Right kidney (tissue), 1 donor: ENCODE measurements at regions not wholly inside any gene's neighbourhood (a gene's known extent, or its start where the extent isn't known, plus 50 kb on each side); places are given as distances from the start of the nearest gene placed in this dataset.
"Not testable (repeated sequence)": the region's sequence is repeated elsewhere in the genome, so short reads cannot be mapped to it uniquely, and the experiment has no call there.

Experiments
- DNase-seq: peaks from one replicate; pipeline ENCODE4 v3.0.0-alpha.2; 2016

DNA sequence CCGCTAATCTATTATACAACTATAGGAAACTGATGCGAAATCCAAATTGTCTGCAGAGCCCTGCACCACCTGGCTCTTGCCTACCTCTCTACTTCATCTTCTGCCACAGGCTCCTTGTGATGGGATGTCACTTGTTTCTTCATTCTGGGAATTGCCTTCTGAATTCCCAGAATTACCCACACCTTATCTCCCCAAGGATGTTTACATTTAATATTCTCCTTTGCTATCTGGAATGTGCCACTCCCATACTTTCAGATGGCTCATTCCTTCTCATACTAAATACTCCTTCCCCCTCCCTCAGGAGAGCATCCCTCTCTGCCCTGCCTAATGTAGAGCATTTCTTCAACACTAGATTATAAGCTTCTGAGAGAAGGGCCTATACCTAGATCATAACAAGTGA, 573.1 kb downstream of the GALC start:
- no peak for DNase-seq

DNA sequence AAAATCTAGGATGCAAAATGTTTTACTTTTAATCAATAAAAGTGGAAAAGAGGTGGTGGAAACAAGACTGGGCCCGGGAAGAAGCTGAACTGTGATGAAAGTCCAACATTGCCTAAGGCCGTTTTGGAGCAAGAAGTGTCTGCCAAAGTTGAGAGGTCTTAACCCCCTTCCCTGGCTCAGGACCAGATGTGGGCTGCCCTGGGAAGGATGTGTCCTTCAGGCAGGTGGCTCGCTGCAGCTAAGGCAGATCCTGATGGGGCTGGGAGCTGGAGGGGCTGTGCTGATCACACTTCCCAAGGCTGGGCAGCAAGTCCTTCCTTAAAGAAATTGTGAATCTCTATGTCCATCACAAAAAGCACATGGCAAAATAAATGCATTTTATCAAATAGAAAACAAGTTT, 581.6 kb downstream of the GALC start:
- no peak for DNase-seq

DNA sequence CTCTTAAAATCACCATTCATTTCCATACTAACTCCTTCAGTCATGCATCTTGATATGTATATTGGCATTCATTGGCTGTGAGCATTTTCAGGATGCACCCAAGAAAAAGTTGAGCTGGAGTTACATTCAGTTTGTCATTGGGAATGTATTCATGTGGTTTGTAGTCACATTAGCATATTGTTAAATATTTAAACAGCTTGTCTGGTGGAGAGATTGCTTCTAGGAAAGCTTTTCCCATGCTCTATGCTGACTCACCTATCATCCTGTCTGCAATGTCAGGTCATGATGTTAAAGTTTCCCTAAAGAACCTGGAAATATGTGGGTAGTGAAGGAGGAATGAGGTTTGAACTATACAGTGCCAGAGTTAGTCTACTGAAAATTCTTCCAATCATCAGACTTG, 583.6 kb downstream of the GALC start:
- DNase-seq, result no peak

DNA sequence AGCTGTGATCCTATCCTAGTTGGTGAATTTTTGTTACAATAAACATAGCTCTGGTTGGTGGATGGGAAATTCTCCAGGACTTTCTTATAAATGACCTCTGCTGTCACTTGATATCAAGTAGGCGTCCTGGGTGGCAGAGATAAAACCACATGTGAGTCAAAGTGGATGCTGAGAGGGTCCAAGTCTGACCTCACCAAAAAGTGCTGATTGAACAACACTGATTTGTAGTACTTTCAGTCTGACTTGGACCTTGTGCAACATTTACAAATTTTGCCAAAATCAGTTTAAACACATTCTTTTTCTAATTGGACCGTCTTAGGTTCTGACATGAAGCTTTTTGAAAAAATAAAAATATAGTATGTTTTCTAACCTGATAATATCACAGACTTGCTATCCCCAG, 585.6 kb downstream of the GALC start:
- DNase-seq, result no peak

DNA sequence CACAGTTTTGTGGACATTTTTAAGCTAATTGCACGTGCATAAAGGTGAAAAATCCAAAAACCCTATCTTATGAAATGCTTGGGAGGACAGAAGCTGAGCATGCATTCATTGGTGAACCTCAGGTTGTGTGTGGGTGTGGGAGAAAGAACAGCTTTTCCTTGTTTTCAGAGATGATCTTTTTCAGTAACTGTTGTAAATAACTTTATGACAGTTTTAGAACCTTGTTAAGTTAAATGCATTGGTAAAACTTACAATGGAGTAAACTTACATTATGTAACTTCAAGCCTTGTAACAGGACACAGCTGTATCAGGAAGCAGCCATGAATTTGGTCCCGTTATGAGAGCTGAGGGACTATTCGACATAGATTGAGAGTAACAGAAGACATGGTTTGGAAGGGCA, 587.4 kb downstream of the GALC start:
- DNase-seq, result no peak

DNA sequence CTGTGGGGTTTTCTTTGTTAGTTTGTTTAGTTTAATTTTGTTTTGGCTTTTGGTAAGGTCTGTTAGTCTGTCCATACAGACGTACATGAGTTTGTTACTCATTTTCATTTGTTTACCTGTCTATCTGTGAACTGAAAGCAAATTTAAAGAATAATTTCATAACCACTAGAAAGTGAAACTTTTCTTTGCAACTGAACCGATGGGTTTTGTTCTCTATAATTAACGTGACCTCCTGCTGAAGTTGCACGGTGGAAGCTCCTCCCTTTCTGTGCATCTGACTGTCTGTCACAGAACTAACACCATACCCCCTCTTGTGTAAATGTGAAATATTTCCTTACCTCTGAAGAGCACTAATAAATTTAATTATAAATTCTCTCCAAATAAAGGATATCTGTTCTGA, 595.5 kb downstream of the GALC start:
- DNase-seq, result no peak

DNA sequence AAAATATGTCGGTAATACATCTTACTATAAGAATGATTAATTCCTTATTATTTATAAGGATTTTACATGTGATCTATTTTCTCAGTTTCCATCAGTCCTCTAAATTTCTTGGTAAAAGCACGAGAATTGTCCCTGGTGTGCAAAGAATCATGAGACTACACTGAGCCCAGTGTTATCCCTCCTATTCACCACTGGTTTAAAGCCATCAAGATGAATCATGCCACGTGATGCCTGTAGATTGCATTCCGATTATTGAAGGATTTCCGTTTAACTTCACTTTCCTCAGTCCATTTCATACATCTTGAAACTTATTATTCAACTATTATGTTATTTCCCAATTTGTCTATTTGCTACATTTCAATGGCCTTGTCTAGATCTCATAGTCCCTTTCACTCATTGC, 601.9 kb downstream of the GALC start:
- no peak for DNase-seq

DNA sequence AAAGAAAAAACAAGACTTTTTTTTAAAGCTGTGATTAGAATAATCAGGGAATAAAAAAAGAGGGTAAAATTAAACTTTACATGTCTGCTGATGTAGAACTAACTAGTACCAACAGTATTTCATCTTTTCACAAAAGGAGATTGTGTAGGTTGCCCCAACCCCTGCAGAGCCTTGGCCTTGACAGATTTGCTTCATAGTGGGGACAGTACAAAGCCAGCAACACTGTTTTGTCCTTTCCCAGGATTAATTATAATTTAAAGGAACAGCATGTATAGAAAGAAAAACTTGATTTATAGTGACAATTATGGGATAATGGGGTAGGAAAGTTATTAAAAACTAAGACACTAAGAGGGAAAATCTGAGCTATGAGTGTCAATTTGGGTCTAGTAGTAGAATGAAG, 604.0 kb downstream of the GALC start:
- DNase-seq, result no peak

DNA sequence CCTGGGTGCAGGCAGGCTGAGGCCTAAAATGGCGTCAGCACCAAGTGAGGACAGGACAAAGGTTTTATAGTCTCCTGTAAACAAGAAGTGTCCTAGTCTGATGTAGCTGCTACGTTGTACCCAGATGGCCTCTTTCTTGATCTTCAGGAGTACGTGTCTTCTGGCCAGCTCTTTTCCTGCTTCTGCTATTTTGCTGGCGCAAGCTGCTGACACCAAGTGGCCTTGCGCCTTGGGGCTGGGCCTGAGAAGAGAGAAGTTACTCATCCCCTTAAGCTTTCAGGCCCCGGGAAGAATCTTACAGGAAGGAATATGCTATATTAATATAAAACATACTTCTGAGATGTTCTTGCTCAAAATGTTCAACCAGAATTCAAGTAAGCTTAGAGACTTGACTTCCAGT, 605.2 kb downstream of the GALC start:
- DNase-seq, result no peak

DNA sequence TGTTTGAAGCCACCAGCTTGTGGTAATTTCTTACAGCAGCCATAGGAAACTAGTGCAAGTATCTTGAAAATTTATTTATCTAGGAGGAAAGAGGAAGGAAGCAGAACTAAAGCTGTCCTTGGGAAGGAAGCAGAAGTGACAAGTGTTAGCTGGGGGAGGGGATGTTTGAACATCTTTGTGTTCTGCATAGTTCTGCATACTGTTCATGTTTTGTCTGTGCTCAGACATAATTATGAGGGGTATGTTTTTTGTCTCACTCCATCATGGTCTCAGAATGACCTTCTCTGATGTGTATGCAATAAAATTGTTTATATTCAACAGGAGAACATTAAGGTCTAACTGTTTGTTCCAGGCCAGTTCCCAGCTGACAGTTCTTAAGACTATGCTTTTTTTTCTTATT, 606.5 kb downstream of the GALC start:
- DNase-seq, result no peak

DNA sequence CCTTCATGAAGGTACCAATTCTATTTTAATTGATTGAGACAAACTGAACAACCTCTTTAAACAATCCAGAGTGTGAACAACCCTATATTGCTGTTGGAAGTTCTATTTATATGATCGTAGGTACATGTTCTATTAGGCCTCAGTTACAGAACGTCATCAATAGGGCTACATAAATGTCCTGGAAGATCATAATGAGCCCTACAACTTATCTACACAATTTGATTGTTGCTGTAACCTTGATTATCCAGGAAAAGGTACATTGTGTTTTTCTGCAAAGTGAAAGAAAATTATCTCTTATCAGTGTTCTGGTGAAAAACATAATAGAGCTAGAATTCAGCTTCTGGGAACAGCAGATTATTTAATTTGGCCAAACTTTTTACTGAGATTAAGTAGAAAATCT, 612.9 kb downstream of the GALC start:
- DNase-seq, result no peak

DNA sequence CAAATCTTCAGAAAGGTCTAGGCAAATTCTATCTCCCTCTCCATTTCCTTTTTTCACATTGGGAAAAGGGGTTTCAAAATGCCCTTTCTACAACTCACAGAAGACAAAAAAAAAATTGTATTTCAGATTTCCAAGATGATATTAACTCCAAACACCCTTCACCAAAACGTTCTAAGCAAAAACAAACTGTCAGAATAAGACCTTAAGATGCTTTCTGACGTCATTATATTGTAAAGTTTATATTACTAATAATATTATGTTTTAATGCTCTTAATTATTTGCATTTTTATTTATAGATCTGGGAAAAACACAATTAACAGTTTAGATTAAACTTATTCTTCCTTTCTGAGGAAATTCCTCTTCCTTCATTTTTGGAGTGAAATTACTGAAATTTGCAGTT, 624.2 kb downstream of the GALC start:
- DNase-seq, result no peak

DNA sequence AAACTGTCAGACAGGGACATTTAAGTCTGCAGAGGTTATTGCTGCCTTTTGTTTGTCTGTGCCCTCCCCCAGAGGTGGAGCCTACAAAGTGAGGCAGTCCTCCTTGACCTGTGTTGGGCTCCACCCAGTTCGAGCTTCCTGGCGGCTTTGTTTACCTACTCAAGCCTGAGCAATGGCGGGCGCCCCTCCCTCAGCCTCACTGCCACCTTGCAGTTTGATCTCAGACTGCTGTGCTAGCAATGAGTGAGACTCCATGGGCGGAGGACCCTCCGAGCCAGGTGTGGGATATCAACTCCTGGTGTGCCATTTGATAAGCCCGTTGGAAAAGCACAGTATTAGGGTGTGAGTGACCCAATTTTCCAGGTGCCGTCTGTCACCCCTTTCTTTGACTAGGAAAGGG, 632.7 kb downstream of the GALC start:
- DNase-seq, result not testable (repeated sequence)

DNA sequence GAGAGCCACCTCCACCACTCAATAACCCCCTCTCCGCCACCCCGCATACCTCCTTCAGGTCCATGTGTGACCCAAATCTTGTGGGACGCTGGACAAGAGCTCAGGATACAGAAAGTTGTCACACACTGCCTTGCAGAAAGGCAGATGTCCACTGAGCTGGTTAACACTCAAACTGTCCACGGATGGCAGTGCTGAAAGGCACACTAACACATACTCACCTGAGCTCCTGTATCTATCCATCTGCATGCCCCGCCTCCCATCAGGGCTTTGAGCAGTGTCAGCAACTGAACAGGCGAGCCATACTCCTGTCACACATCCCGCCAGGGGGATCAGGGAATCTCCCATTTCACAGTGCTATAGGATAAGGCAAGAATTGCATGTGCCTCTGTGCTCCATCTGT, 642.0 kb downstream of the GALC start:
- no peak for DNase-seq

DNA sequence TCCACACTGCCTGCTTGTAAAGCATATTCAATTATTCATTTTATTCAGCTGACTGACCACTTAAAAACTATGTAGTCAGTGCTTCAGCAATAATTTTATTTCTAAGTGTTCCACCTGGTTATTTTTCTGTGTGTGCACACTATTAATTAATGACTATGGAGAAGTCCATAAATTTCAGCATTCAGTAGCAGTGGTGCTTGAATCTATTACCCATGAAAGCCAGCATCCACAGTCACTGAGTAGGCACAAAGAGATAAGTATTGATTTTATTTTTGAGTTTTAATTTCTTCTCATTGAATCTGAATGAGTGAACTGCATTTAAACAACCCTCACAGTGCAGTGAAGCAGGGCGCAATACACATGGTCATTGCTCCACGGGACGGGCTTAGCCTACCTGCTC, 643.1 kb downstream of the GALC start:
- DNase-seq, result no peak

DNA sequence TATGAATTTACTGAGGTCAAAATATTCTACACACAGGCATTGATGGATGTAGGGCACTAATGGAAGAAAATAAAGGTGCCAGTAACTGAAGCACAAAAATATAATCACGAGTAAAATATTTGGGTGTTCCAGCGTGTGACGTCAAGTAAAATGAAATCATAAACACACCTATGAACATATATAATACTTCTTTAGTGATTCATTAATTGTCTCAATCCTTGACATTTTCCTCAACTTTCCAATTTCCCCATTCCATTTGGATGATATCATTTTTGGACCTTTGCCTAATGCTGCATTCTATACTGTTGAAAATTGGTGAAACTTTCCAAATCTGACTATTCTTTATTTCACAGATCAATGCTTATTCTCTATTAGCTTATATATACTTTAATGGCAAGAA, 649.3 kb downstream of the GALC start:
- DNase-seq, result no peak

DNA sequence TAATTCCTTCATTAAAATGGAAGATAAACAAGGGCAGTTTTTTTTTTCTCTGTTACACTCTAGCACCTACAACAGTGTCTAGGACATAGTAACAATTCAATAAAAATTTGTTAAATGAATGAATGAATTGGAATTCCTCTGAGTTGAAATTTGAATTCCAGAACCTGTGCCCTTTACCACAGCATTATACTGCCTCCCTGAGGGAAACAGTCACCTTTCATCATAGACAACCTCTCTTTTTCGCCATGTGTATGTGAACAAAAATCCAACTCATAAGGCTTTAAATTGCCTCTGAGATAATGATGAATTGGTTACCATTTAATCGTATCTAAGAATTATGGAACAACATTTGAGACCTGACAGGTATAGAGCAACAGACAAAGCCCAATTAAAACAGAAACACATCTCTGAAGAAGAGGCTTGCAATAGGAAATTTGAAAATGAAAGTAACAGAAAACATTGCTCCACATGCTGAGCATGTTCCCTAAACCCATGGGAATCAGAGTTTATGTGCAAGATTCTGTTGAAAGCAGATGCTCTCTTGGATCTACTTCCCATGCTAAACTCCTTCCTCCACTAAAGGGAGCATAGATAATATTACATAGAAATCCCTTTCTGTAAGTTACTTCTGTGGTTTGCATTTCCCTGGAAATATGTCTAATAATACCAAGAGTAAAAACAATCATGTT, 657.8 kb downstream of the GALC start:
- DNase-seq, result no peak

DNA sequence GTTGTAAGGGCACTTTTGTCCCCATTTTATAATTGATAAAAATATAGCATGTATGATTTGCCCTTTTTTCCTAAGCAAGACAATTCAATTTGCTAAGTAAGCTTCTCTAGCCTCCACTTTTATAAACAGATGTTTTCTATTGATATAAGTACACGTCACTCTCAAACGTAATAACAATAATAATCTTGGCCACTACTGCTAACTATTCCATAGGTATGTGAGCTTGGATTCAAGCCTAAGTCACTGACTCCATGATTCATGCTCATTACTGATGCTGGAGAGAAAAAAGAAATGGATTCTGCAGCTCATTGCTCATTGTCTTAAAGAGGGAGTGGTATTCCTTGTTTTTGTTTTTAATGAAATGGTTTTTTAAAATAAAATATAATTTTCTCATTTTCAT, 661.0 kb downstream of the GALC start:
- DNase-seq, result no peak

DNA sequence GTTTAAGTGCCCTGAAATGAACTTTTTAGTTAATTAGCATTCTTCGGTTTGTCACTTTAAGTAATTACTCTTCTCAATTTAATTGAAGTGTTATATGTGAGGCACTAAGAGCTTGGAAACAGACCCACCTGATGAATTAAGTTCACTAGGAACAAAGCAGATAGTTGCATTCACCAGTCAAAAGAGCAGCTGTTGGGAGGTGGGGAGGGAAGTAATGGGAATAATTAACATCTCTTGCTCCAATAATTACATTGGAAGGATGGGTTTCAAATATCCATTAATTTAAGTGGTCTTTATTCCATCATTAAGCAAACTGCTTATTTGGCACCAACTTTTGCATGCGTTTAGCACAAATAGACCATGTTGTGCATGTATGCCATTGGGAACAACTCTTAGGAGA, 667.2 kb downstream of the GALC start:
- DNase-seq, result no peak

DNA sequence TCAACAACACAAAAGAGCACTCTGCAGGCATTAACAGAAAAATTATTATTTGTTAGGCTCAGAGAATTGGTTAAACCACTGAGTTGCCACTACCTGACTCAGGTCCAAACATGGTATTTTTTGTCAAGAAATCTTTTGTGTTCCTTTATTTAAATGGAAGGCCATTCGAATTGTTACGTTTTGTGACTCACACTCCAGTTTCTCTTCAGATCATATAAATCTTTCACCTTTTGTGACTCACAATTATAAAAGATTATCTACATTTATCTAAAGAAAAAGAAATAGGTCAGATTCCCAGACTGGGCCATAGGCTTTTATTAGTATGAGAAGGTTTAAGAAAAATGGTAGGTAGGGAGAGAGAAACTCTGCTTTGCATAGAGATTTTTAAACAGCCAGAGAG, 669.8 kb downstream of the GALC start:
- DNase-seq, result no peak

DNA sequence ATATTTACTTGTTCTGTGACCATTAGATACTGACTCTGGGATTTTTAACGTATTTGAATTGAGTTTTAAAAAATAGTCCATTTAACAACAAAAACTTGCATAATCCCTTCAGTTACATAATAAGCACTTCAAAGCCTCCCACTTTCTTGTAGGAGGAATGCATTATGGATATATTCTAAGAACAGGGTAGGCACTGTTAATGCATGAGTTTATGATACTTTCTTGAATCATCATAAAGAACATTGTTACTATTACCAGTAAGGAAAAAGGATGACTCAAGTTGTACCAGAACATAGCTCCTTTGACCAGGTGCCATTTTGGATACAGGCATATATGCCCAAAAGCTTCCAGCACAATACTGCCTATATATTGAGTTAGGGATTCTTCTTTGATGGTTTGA, 671.4 kb downstream of the GALC start:
- no peak for DNase-seq

DNA sequence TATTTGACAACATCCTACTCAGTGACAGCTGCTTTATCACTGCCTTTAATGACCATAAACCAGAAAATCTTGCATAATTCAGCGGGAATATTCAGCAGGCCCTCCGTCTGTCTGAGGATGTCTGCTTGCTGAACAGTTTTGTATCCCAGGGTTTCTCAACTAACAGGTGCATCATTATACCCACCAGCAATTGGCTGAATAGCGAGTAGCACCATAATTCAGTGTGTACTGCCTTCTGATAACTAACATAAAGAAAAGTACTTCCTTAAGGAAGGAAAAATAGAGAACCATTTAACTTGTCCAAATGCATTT, 680.1 kb downstream of the GALC start:
- DNase-seq, result no peak

DNA sequence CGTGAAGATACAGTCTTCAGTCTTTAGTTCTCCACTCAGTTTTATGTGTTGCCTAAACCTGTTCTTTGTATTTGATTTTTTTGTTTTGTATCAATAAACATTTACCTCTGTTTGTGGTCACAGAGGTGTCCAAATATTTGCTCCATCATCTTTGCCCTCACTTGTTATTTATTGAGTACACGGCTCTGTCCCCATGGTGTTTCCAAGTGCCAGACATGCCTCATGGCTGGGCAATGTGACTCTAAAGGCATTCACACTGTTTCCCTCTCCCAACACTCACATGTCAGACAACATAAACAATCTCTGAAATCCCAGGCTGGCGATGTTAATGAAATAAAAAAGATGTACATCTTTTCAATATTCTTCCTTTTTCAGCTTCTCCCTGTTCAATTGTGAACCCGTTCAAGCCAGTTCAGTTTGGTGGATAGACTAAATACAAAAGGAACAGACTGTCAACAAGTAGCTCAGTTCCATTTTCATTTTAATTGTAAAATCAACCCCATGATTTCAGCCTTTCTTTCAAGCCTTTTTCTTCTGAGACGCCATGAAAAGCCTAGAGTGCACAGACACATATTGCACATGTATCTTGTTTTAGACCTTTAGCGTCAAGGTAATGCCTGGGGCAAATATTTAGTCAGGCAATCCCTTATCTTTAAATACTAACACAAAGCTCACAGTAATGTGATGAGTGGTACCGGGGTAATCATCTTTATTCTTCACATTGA, 680.7 kb downstream of the GALC start:
- DNase-seq, result no peak

DNA sequence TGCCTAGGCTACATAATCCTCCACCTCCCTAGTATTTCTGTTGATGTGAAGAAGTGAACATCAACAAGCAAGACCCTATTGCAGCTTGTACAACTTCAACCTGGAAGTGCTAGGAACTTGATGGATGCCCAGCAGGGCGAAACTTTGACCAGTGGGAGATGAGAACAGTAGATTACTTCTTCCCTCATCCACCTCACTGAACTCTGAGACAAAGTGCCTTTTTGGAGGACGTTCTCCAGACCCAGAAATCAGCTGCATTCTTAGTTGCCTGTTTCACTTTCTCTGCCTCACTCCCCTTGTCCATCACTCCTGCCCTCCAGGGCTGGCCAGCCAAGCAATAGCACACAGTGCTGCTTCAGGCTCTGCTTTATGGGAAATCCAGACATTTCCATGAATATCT, 683.4 kb downstream of the GALC start:
- no peak for DNase-seq
